Loucy (cell line): ENCODE measurements at regions not wholly inside any gene's neighbourhood (a gene's known extent, or its start where the extent isn't known, plus 50 kb on each side); places are given as distances from the start of the nearest gene placed in this dataset.

ENCODE experiments used
- CTCF ChIP-seq: fragments of 200-600 bp; sonication (generic); conservative IDR thresholded peaks from 2 replicates; pipeline ENCODE4 v1.5.1; 2014; ENCODE audit warnings: mild to moderate bottlenecking, antibody characterized with exemption, low read length
- EZH2phosphoT487 ChIP-seq: fragments of 200-600 bp; IDR thresholded peaks from 2 replicates; pipeline ENCODE4 v1.6.1; 2018; ENCODE audit warnings: antibody characterized with exemption, mild to moderate bottlenecking, moderate library complexity, borderline replicate concordance

- TF ChIP-seq CTCF: no peak
- no peak for TF ChIP-seq EZH2phosphoT487
Measured at GRCh38 chr16:73568769-73569168, 520.8 kb upstream of the ZFHX3 start.
